ENCODE measurements at regions not wholly inside any gene's neighbourhood (a gene's known extent, or its start where the extent isn't known, plus 50 kb on each side); places are given as distances from the start of the nearest gene placed in this dataset.

DNA sequence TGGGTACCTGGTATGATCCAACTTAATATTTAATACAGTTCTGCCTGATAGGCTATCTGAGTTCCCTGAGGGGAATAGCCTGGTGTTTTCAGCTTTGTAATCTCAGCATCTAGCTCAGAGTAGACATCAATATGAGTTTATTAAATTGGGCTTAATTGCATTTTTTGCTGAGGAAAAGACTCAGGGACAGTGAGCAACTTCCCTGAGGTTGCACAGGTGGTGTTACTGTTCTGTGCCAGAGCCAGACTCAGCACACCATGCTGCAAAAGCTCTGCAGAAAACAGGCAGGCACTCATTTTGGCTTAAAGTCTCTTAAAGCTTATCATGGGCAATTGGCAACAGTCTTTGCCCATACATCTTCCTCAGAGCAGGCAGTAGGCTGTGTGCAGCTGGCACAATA, 90.5 kb upstream of the JUN start:
- no peak for DNase-seq (ENCODE audit: low read depth in 2 of 2)
- no peak overlapping the region for H3K4me3 ChIP-seq (replicated peaks in 1 of 2; ENCODE audit: low read depth in 2 of 2, low read length in 2 of 2)
- TF ChIP-seq CTCF (IDR thresholded peaks at IDR 0.05; ENCODE audit: low read depth, low read length), result no peak

GRCh38 chr1:58874757-58875755, 91.2 kb upstream of the JUN start:
- DNase-seq (ENCODE audit: low read depth in 2 of 2), result peak; percentile 62 to 90
- no peak overlapping the region for H3K4me3 ChIP-seq (replicated peaks in 1 of 2; ENCODE audit: low read depth in 2 of 2, low read length in 2 of 2)
- TF ChIP-seq CTCF (IDR thresholded peaks at IDR 0.05; ENCODE audit: low read depth, low read length), result no peak

GRCh38 chr1:58879464-58879863, 95.6 kb upstream of the JUN start:
- no peak for TF ChIP-seq CTCF (IDR thresholded peaks at IDR 0.05; ENCODE audit: low read depth, low read length)
- no peak overlapping the region for H3K4me3 ChIP-seq (replicated peaks in 1 of 2; ENCODE audit: low read depth in 2 of 2, low read length in 2 of 2)
- no peak for DNase-seq (ENCODE audit: low read depth in 2 of 2)

DNA sequence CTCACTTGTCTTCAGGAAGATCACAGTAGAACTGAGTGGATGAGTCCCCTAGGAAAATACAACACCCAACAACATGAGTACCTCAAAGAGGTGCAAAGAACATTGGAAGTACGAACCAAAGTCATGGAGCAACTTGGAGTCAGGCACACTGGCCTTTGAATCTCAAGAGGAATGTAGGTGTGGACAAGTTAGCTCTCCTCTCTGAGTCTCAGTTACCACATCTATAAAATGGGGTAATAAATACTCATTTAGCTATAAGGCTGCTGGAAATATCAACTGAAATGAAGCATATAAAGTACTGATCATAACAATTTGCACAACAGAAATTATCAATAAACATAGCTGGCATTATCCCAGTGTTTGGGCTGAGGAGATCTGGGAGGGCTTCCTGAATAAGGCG, 96.7 kb upstream of the JUN start:
- no peak for TF ChIP-seq CTCF (IDR thresholded peaks at IDR 0.05; ENCODE audit: low read depth, low read length)
- no peak overlapping the region for H3K4me3 ChIP-seq (replicated peaks in 1 of 2; ENCODE audit: low read depth in 2 of 2, low read length in 2 of 2)
- no peak for DNase-seq (ENCODE audit: low read depth in 2 of 2)

DNA sequence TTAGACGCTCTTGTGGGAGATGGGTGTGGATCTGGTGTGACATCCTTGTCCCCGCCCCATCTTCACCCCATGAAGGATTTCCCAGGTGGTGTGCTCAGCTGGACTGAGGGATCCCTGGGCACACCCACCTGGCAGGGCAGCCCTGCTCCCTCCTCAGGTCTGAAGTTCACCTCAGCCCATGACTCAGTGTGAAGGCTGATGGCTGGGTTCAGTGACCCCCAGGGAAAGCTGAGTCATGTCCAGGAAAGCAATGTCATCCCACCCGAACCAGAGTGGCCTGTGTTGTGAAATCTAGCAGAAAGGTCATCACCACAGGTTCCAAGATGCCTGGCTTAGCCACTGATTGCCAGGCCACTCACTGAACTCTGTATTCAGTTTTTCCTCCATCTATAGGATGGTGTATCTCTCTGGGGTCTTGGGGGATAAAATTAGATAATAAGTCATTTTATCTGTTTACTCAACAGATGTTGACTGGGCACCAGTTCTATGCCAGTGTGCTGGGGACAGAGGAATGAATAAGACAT, 97.7 kb upstream of the JUN start:
- TF ChIP-seq CTCF (IDR thresholded peaks at IDR 0.05; ENCODE audit: low read depth, low read length), result no peak
- H3K4me3 ChIP-seq (replicated peaks in 1 of 2; ENCODE audit: low read depth in 2 of 2, low read length in 2 of 2), result no peak overlapping the region
- DNase-seq (ENCODE audit: low read depth in 2 of 2), result peak; percentile 72 to 86

- DNase-seq (ENCODE audit: low read depth in 2 of 2), result no peak
- no peak overlapping the region for H3K4me3 ChIP-seq (replicated peaks in 1 of 2; ENCODE audit: low read depth in 2 of 2, low read length in 2 of 2)
- no peak for TF ChIP-seq CTCF (IDR thresholded peaks at IDR 0.05; ENCODE audit: low read depth, low read length)
These were observed 98.6 kb upstream of the JUN start for GRCh38 chr1:58882322-58882948.

Measured in cardiac fibroblast (primary cell).